ENCODE measurements at regions not wholly inside any gene's neighbourhood (a gene's known extent, or its start where the extent isn't known, plus 50 kb on each side); places are given as distances from the start of the nearest gene placed in this dataset.

GRCh38 chr15:81888748-81889484 is 156.9 kb downstream of the MEX3B start:
- TF ChIP-seq CTCF (conservative IDR thresholded peaks at IDR 0.05; ENCODE audit: low read depth in 2 of 2) = no peak
- TF ChIP-seq REST (IDR thresholded peaks at IDR 0.05; ENCODE audit: unreplicated experiment) = no peak
- no peak for TF ChIP-seq POLR2AphosphoS5 (IDR thresholded peaks at IDR 0.05; ENCODE audit: low read depth)
- no peak for TF ChIP-seq EZH2phosphoT487 (IDR thresholded peaks at IDR 0.05; ENCODE audit: unreplicated experiment)
- no peak for TF ChIP-seq CREB1 (CRISPR knock-in tag; IDR thresholded peaks at IDR 0.05; ENCODE audit: low read depth)
- no peak for TF ChIP-seq EZH2 (IDR thresholded peaks at IDR 0.05; ENCODE audit: low read depth, unreplicated experiment)
- no peak for TF ChIP-seq ETS1 (IDR thresholded peaks at IDR 0.05)
- no peak for TF ChIP-seq ZNF331 (CRISPR knock-in tag; IDR thresholded peaks at IDR 0.05; ENCODE audit: low read depth)

All from GM23338 (cell line).